K562 (cell line): ENCODE measurements at regions not wholly inside any gene's neighbourhood (a gene's known extent, or its start where the extent isn't known, plus 50 kb on each side); places are given as distances from the start of the nearest gene placed in this dataset.

Experiments used
- ATAC-seq: fragments of 200-7000 bp; cut with Tn5 transposase; 3 replicates; pipeline ENCODE4 v1.9.1; 2020; ENCODE audit warnings: moderate library complexity
- BruUV-seq: library from RNA; stranded (reverse); fragments of 400-500 nt; replicated peaks from 2 replicates; lab custom pipeline; 2021; lab: Mats Ljungman, UMichigan
- CTCF ChIA-PET: fragments of 300-600 bp; formaldehyde crosslinking; extraction: SDS; loops from one replicate; lab custom pipeline; 2021; ENCODE audit warnings: low intra/inter-chr PET ratio; lab: Yijun Ruan, JAX
- POLR2A ChIA-PET: fragments of 300-600, 350-650 bp; sonication (Branson Sonifier 250); formaldehyde crosslinking; extraction: SDS; loops from one replicate; lab custom pipeline; 2021; ENCODE audit warnings: antibody characterized with exemption, inconsistent platforms; lab: Yijun Ruan, JAX
- DNase-seq, 4 experiments: peaks; one replicate each; pipeline versions ENCODE4 v3.0.0 to v3.0.0-alpha.2; 2011 to 2018; ENCODE audit warnings: low spot score in 3 of 4, mixed read lengths in 3 of 4; ENCODE audit errors: extremely low read depth in 1 of 4
- FAIRE-seq: peaks from 2 replicates; lab custom pipeline; 2011; peaks lifted over from hg19 to GRCh38; lab: Jason Lieb, UNC
- H2AFZ ChIP-seq: 2 replicates; pipeline ENCODE4 v1.6.0; 2011; ENCODE audit warnings: low read depth, low read length, control low read depth, inconsistent platforms
- H3K27ac ChIP-seq: fragments of 200-600 bp; 3 replicates; pipeline ENCODE4 v1.8.0; 2011; ENCODE audit warnings: low read depth, mild to moderate bottlenecking, control low read depth, inconsistent platforms, low read length, moderate library complexity, mixed read lengths; ENCODE audit errors: extremely low read depth
- H3K27me3 ChIP-seq, 2 experiments: fragments of 300-600 bp in 1 of 2; 2 replicates in 1 of 2; 3 replicates in 1 of 2; pipeline versions ENCODE4 v1.6.0 to v1.8.0; 2011; ENCODE audit warnings: inconsistent platforms in 2 of 2, low read length in 2 of 2, mild to moderate bottlenecking in 1 of 2, mixed read lengths in 1 of 2, moderate library complexity in 1 of 2; ENCODE audit not compliant: control insufficient read depth in 2 of 2, insufficient read depth in 2 of 2
- H3K36me3 ChIP-seq: fragments of 300-600 bp; 3 replicates; pipeline ENCODE4 v1.8.0; 2011; ENCODE audit warnings: mild to moderate bottlenecking, low read length, inconsistent platforms; ENCODE audit not compliant: control insufficient read depth, insufficient read depth
- H3K4me1 ChIP-seq, 2 experiments: fragments of 200-600 bp in 1 of 2; replicated peaks in 1 of 2; 2 replicates in 1 of 2; 3 replicates in 1 of 2; pipeline versions ENCODE4 v1.5.1 to v1.8.0; 2011; ENCODE audit warnings: inconsistent platforms in 2 of 2, low read length in 2 of 2, mild to moderate bottlenecking in 1 of 2, mixed read lengths in 1 of 2, moderate library complexity in 1 of 2; ENCODE audit not compliant: control insufficient read depth in 2 of 2, insufficient read depth in 2 of 2
- H3K4me2 ChIP-seq: 2 replicates; pipeline ENCODE4 v1.6.1; 2011; ENCODE audit warnings: low read length, control low read depth, inconsistent platforms, mixed read lengths; ENCODE audit not compliant: insufficient read depth
- H3K4me3 ChIP-seq: fragments of 200-600 bp; sonication (generic), shearing (Covaris generic); 2 replicates; pipeline ENCODE4 v1.5.1; 2016; ENCODE audit warnings: control low read depth, inconsistent platforms
- H3K79me2 ChIP-seq: fragments of 200-600 bp; 3 replicates; pipeline ENCODE4 v1.8.0; 2011; ENCODE audit warnings: low read length, inconsistent platforms; ENCODE audit not compliant: control insufficient read depth, insufficient read depth
- H3K9ac ChIP-seq, 2 experiments: 2 replicates each; pipeline versions ENCODE4 v1.6.0 to v1.6.1; 2011; ENCODE audit warnings: low read depth in 2 of 2, low read length in 2 of 2, control low read depth in 1 of 2, inconsistent platforms in 1 of 2, mild to moderate bottlenecking in 1 of 2, mixed read lengths in 1 of 2; ENCODE audit not compliant: insufficient read depth in 1 of 2
- H3K9me1 ChIP-seq: one replicate; pipeline ENCODE4 v1.6.0; 2011; ENCODE audit warnings: inconsistent platforms, mild to moderate bottlenecking, low read length, moderate library complexity; ENCODE audit not compliant: control insufficient read depth, insufficient read depth
- H3K9me3 ChIP-seq: replicated peaks from 2 replicates; pipeline ENCODE4 v1.5.1; 2011; ENCODE audit warnings: low read depth, low read length, inconsistent platforms; ENCODE audit not compliant: control insufficient read depth, insufficient read depth
- H4K20me1 ChIP-seq: replicated peaks from 2 replicates; pipeline ENCODE4 v1.6.1; 2011; ENCODE audit warnings: low read length, inconsistent platforms, mixed read lengths; ENCODE audit not compliant: control insufficient read depth, insufficient read depth
- ATF2 ChIP-seq: sonication (generic); formaldehyde crosslinking; IDR thresholded peaks from 2 replicates; pipeline ENCODE4 v1.8.1; 2022; ENCODE audit warnings: missing genetic modification reagents
- CBFA2T2 ChIP-seq: fragments of 450-650 bp; conservative IDR thresholded peaks from 2 replicates; pipeline ENCODE4 v1.6.1; 2017; ENCODE audit warnings: mild to moderate bottlenecking
- CTCF ChIP-seq, 3 experiments: IDR thresholded peaks in 2 of 3; conservative IDR thresholded peaks in 1 of 3; 2 replicates each; pipeline ENCODE4 v1.5.1; 2011 to 2012; ENCODE audit warnings: low read length in 3 of 3, mild to moderate bottlenecking in 3 of 3, control low read depth in 2 of 3, improper control_type of control experiment in 1 of 3, inconsistent platforms in 1 of 3, low read depth in 1 of 3, mixed read lengths in 1 of 3, moderate library complexity in 1 of 3; ENCODE audit not compliant: insufficient read depth in 2 of 3
- E4F1 ChIP-seq: fragments of 250-450 bp; sonication (Bioruptor Pico); IDR thresholded peaks from 2 replicates; pipeline ENCODE4 v1.5.0; 2021; ENCODE audit warnings: mild to moderate bottlenecking, borderline replicate concordance
- FOXA1 ChIP-seq: fragments of 450-650 bp; IDR thresholded peaks from 2 replicates; pipeline ENCODE4 v1.6.1; 2016; ENCODE audit warnings: mild to moderate bottlenecking, borderline replicate concordance
- GATAD2A ChIP-seq: fragments of 450-650 bp; IDR thresholded peaks from 2 replicates; pipeline ENCODE4 v1.6.1; 2017
- HDAC8 ChIP-seq: fragments of 450-650 bp; IDR thresholded peaks from 2 replicates; pipeline ENCODE4 v1.6.1; 2016; ENCODE audit warnings: mild to moderate bottlenecking, missing genetic modification characterization, moderate library complexity, missing compliant biosample characterization
- MTA2 ChIP-seq: fragments of 450-650 bp; IDR thresholded peaks from 2 replicates; pipeline ENCODE4 v1.6.1; 2016; ENCODE audit warnings: low read depth
- PHB ChIP-seq: fragments of 250-450 bp; sonication (Bioruptor Pico); IDR thresholded peaks from 2 replicates; pipeline ENCODE4 v1.5.0; 2021
- RBFOX2 ChIP-seq: fragments of 200-400 bp; formaldehyde crosslinking; IDR thresholded peaks from 2 replicates; pipeline ENCODE4 v1.6.1; 2017; ENCODE audit warnings: low read depth, mild to moderate bottlenecking, low read length, moderate library complexity
- RBM25 ChIP-seq: fragments of 200-400 bp; formaldehyde crosslinking; IDR thresholded peaks from 2 replicates; pipeline ENCODE4 v1.6.1; 2018; ENCODE audit warnings: low read length, low read depth, moderate library complexity; ENCODE audit not compliant: severe bottlenecking
- TEAD2 ChIP-seq: fragments of 450-650 bp; IDR thresholded peaks from 2 replicates; pipeline ENCODE4 v1.6.1; 2016; ENCODE audit warnings: missing genetic modification characterization, control low read depth, missing compliant biosample characterization
- ZC3H11A ChIP-seq: IDR thresholded peaks from 2 replicates; pipeline ENCODE4 v1.6.1; 2012; ENCODE audit warnings: low read depth, low read length, improper control_type of control experiment
- ZFP1 ChIP-seq: fragments of 450-650 bp; formaldehyde crosslinking; IDR thresholded peaks from 2 replicates; pipeline ENCODE4 v1.4.0; 2020; ENCODE audit warnings: mild to moderate bottlenecking, mixed read lengths
- ZFP36 ChIP-seq: fragments of 150-350 bp; IDR thresholded peaks from 2 replicates; pipeline ENCODE4 v1.6.1; 2018; ENCODE audit warnings: low read length, low read depth; ENCODE audit not compliant: partially characterized antibody
- ZZZ3 ChIP-seq: fragments of 450-650 bp; IDR thresholded peaks from 2 replicates; pipeline ENCODE4 v1.6.1; 2016; ENCODE audit warnings: antibody characterized with exemption, mild to moderate bottlenecking, moderate library complexity
- WGBS: fragments of 100-300 bp; shearing (Covaris generic); methylation state at CpG from one replicate; pipeline ENCODE4 v1.1.6; 2016; ENCODE audit warnings: low coverage, mixed read lengths; ENCODE audit not compliant: insufficient coverage; ENCODE audit errors: missing lambda C conversion rate; 5-methylcytosine and 5-hydroxymethylcytosine counted together
- in situ Hi-C: fragments of 300-500 bp; cut with MboI; formaldehyde crosslinking; loops from 4 replicates; pipeline ENCODE4 v1.15.0; 2018; ENCODE audit warnings: inconsistent platforms, mixed read lengths
- intact Hi-C: fragments of 100-400 bp; cut with micrococcal nuclease; formaldehyde crosslinking; loops from 2 replicates; pipeline ENCODE4 v1.14.2; 2022

GRCh38 chr6:150527100-150527499 is 72.6 kb upstream of the PLEKHG1 start:
- Histone ChIP-seq H3K9ac (no peak overlapping the region), H3K9me3 (no peaks in the 10 kb centered on the region), H3K4me3 (no peak overlapping the region), H3K79me2 (no peaks in the 10 kb centered on the region), H2AFZ (no peak overlapping the region), H3K4me1 (no peaks in the 10 kb centered on the region), H3K27me3 (peaks cover 19 to 36% of the 10 kb centered on the region in 2 experiments), H4K20me1 (no peaks in the 10 kb centered on the region), H3K27ac (no peak overlapping the region), H3K4me2 (no peak overlapping the region), H3K9me1 (no peaks in the 10 kb centered on the region), H3K36me3 (no peaks in the 10 kb centered on the region)
- ATAC-seq (no peak), DNase-seq (no peak), FAIRE-seq (no peak)
- WGBS, result 0% methylated on average over 6 of the region's 6 CpGs
- ChIA-PET CTCF (no interaction called here), POLR2A (no interaction called here)
- in situ Hi-C loops (no loop called here), intact Hi-C loops (no loop called here)
- BruUV-seq, result no TSS peak
- TF ChIP-seq HDAC8 (tag), result no peak
- TF ChIP-seq RBFOX2, result no peak
- no peak for TF ChIP-seq ZFP1 (CRISPR knock-in tag)
- no peak for TF ChIP-seq GATAD2A
- TF ChIP-seq ATF2 (CRISPR knock-in tag), result no peak
- TF ChIP-seq E4F1 (CRISPR knock-in tag), result no peak
- no peak for TF ChIP-seq TEAD2 (tag)
- no peak for TF ChIP-seq ZZZ3
- no peak for TF ChIP-seq ZC3H11A
- TF ChIP-seq CTCF (IDR thresholded peaks at IDR 0.05 in 2 of 3, conservative IDR thresholded peaks at IDR 0.05 in 1 of 3; ENCODE audit: insufficient read depth in 2 of 3, low read depth in 1 of 3, low read length in 3 of 3), result no peak
- TF ChIP-seq PHB, result no peak
- TF ChIP-seq CBFA2T2, result no peak
- TF ChIP-seq FOXA1, result no peak
- no peak for TF ChIP-seq MTA2
- no peak for TF ChIP-seq ZFP36
- TF ChIP-seq RBM25, result no peak
